Thoracic aorta (tissue), 2 donors: ENCODE measurements at regions not wholly inside any gene's neighbourhood (a gene's known extent, or its start where the extent isn't known, plus 50 kb on each side); places are given as distances from the start of the nearest gene placed in this dataset.

Experiments used
- ATAC-seq: fragments of 150-250 bp; one replicate; pipeline ENCODE4 v1.8.0; 2017; ENCODE audit warnings: low read depth; ENCODE audit not compliant: insufficient number of reproducible peaks, low FRiP score
- DNase-seq: peaks from one replicate; pipeline ENCODE4 v3.0.0-alpha.2; 2020; ENCODE audit warnings: low spot score
- H3K27ac ChIP-seq, 2 donors: fragments of 200-600 bp; sonication (generic); 1 replicate in 1 of 2; 2 replicates in 1 of 2; pipeline ENCODE4 v1.5.1; 2016; ENCODE audit warnings: mild to moderate bottlenecking in 2 of 2, moderate library complexity in 2 of 2
- H3K27me3 ChIP-seq: fragments of 200-600 bp; sonication (generic); replicated peaks from 2 replicates; pipeline ENCODE4 v1.6.0; 2016; ENCODE audit warnings: mild to moderate bottlenecking; ENCODE audit not compliant: insufficient read depth
- H3K36me3 ChIP-seq: fragments of 200-600 bp; sonication (generic); one replicate; pipeline ENCODE4 v1.5.1; 2016
- H3K4me1 ChIP-seq, 2 donors: fragments of 200-600 bp; sonication (generic); 1 replicate in 1 of 2; 2 replicates in 1 of 2; pipeline versions ENCODE4 v1.5.1 to v1.6.0; 2016; ENCODE audit warnings: low read depth in 2 of 2, mild to moderate bottlenecking in 1 of 2; ENCODE audit not compliant: control insufficient read depth in 1 of 2
- H3K4me3 ChIP-seq: fragments of 200-600 bp; sonication (generic); 2 replicates; pipeline ENCODE4 v1.5.1; 2016; ENCODE audit warnings: mild to moderate bottlenecking
- H3K9me3 ChIP-seq: fragments of 200-600 bp; sonication (generic); 2 replicates; pipeline ENCODE4 v1.5.1; 2016
- CTCF ChIP-seq: fragments of 200-600 bp; sonication (generic); IDR thresholded peaks from one replicate; pipeline ENCODE4 v1.5.1; 2019; ENCODE audit warnings: antibody characterized with exemption

- no peak for TF ChIP-seq CTCF
- ATAC-seq (no peak), DNase-seq (no peak)
- no peaks in the 10 kb centered on the region for H3K4me1 ChIP-seq
- H3K4me3 ChIP-seq = no peak overlapping the region
- no peaks in the 10 kb centered on the region for H3K36me3 ChIP-seq
- H3K27me3 ChIP-seq = no peaks in the 10 kb centered on the region
- no peaks in the 10 kb centered on the region for H3K9me3 ChIP-seq
- no peak overlapping the region for H3K27ac ChIP-seq
Observed at GRCh38 chr12:87930033-87930432, 99.2 kb downstream of the C12orf50 start.

GRCh38 chr12:87929346-87929745 is 99.9 kb downstream of the C12orf50 start:
- no peak for TF ChIP-seq CTCF

GRCh38 chr12:87928031-87928430 is 101.2 kb downstream of the C12orf50 start:
- TF ChIP-seq CTCF = no peak
- no peaks in the 10 kb centered on the region for H3K27me3 ChIP-seq
- DNase-seq (no peak), ATAC-seq (no peak)
- H3K9me3 ChIP-seq = no peaks in the 10 kb centered on the region
- H3K27ac ChIP-seq = no peak overlapping the region
- H3K36me3 ChIP-seq = no peaks in the 10 kb centered on the region
- no peaks in the 10 kb centered on the region for H3K4me1 ChIP-seq
- H3K4me3 ChIP-seq = no peak overlapping the region

More at GRCh38 chr12:87929346-87929745, 99.9 kb downstream of the C12orf50 start:
- H3K4me1 ChIP-seq = no peaks in the 10 kb centered on the region
- no peak overlapping the region for H3K4me3 ChIP-seq
- no peaks in the 10 kb centered on the region for H3K9me3 ChIP-seq
- no peak for DNase-seq
- no peak overlapping the region for H3K27ac ChIP-seq
- H3K36me3 ChIP-seq = no peaks in the 10 kb centered on the region
- ATAC-seq = no peak
- no peaks in the 10 kb centered on the region for H3K27me3 ChIP-seq

GRCh38 chr12:87925021-87925420 is 104.2 kb downstream of the C12orf50 start:
- no peak overlapping the region for H3K4me3 ChIP-seq
- ATAC-seq = no peak
- H3K27ac ChIP-seq = no peak overlapping the region
- H3K9me3 ChIP-seq = no peaks in the 10 kb centered on the region
- DNase-seq = no peak
- H3K36me3 ChIP-seq = no peaks in the 10 kb centered on the region
- H3K4me1 ChIP-seq = no peaks in the 10 kb centered on the region
- TF ChIP-seq CTCF = no peak
- H3K27me3 ChIP-seq = no peaks in the 10 kb centered on the region

GRCh38 chr12:87924149-87924548 is 105.1 kb downstream of the C12orf50 start:
- no peaks in the 10 kb centered on the region for H3K36me3 ChIP-seq
- no peaks in the 10 kb centered on the region for H3K27me3 ChIP-seq
- TF ChIP-seq CTCF = no peak
- no peak overlapping the region for H3K27ac ChIP-seq
- H3K4me3 ChIP-seq = no peak overlapping the region
- ATAC-seq (no peak), DNase-seq (no peak)
- H3K9me3 ChIP-seq = no peaks in the 10 kb centered on the region
- H3K4me1 ChIP-seq = no peaks in the 10 kb centered on the region
